Right ventricle myocardium superior (tissue), 1 donor: ENCODE measurements at regions not wholly inside any gene's neighbourhood (a gene's known extent, or its start where the extent isn't known, plus 50 kb on each side); places are given as distances from the start of the nearest gene placed in this dataset.
"Not testable (repeated sequence)": the region's sequence is repeated elsewhere in the genome, so short reads cannot be mapped to it uniquely, and the experiment has no call there.

Experiments used
- ATAC-seq: fragments of 200-7000 bp; cut with Tn5 transposase; one replicate; pipeline ENCODE4 v1.9.1; 2020; ENCODE audit warnings: mild to moderate bottlenecking; ENCODE audit not compliant: poor library complexity
- DNase-seq: peaks from one replicate; pipeline ENCODE4 v3.0.0-alpha.2; 2020
- intact Hi-C: fragments of 100-400 bp; cut with DNase I; formaldehyde crosslinking; loops from one replicate; pipeline ENCODE4 v1.11.2; 2022
- donor health status: DM: no; HTN: yes; CAD: no; lungs with severe emphysema.

- DNase-seq (peak; percentile 88), ATAC-seq (peak; percentile 90)
- intact Hi-C loops: no loop called here
Measured at GRCh38 chr6:134826889-134827737, 122.8 kb downstream of the ALDH8A1 start.

GRCh38 chr6:134823710-134824034 is 126.2 kb downstream of the ALDH8A1 start:
- intact Hi-C loops: loop anchor here (5.0 kb wide), 2 partner anchors 181 to 651 kb away; no protein-coding TSS in a partner anchor
- ATAC-seq (no peak), DNase-seq (no peak)

- ATAC-seq (peak; percentile 84), DNase-seq (peak; percentile 55)
- intact Hi-C loops: loop anchor here (5.0 kb wide), 2 partner anchors 181 to 651 kb away; no protein-coding TSS in a partner anchor
Measured at GRCh38 chr6:134822920-134823709, 126.8 kb downstream of the ALDH8A1 start.

GRCh38 chr6:134821928-134822864 is 127.7 kb downstream of the ALDH8A1 start:
- DNase-seq (no peak), ATAC-seq (no peak)
- intact Hi-C loops: loop anchor here (5.0 kb wide), 2 partner anchors 180 to 650 kb away; no protein-coding TSS in a partner anchor

- no peak for DNase-seq
- no peak for ATAC-seq
- intact Hi-C loops: loop anchor here (5.0 kb wide), 2 partner anchors 179 to 649 kb away; no protein-coding TSS in a partner anchor
Measured at GRCh38 chr6:134821397-134821796, 128.5 kb downstream of the ALDH8A1 start.

GRCh38 chr6:134819863-134820800 is 129.8 kb downstream of the ALDH8A1 start:
- DNase-seq (no peak), ATAC-seq (no peak)
- intact Hi-C loops: loop anchor here (5.0 kb wide), 2 partner anchors 178 to 648 kb away; no protein-coding TSS in a partner anchor

- ATAC-seq (no peak), DNase-seq (no peak)
- intact Hi-C loops: no loop called here
Measured at GRCh38 chr6:134819236-134819635, 130.7 kb downstream of the ALDH8A1 start.

- DNase-seq (no peak), ATAC-seq (no peak)
- intact Hi-C loops: no loop called here
Measured at GRCh38 chr6:134817448-134817847, 132.5 kb downstream of the ALDH8A1 start.

GRCh38 chr6:134816780-134817179 is 133.1 kb downstream of the ALDH8A1 start:
- ATAC-seq (no peak), DNase-seq (no peak)
- intact Hi-C loops: no loop called here

GRCh38 chr6:134816300-134816699 is 133.6 kb downstream of the ALDH8A1 start:
- no peak for DNase-seq
- intact Hi-C loops: no loop called here
- no peak for ATAC-seq

GRCh38 chr6:134814076-134814695 is 135.7 kb downstream of the ALDH8A1 start:
- DNase-seq (no peak), ATAC-seq (no peak)
- intact Hi-C loops: no loop called here

GRCh38 chr6:134813146-134813545 is 136.8 kb downstream of the ALDH8A1 start:
- intact Hi-C loops: no loop called here
- no peak for ATAC-seq
- no peak for DNase-seq

- no peak for DNase-seq
- intact Hi-C loops: no loop called here
- no peak for ATAC-seq
Measured at GRCh38 chr6:134810402-134810801, 139.5 kb downstream of the ALDH8A1 start.

GRCh38 chr6:134809130-134809529 is 140.8 kb downstream of the ALDH8A1 start:
- no peak for ATAC-seq
- intact Hi-C loops: no loop called here
- DNase-seq: no peak

- ATAC-seq: no peak
- intact Hi-C loops: no loop called here
- DNase-seq: no peak
Measured at GRCh38 chr6:134806180-134806798, 143.6 kb downstream of the ALDH8A1 start.

- DNase-seq (no peak), ATAC-seq (no peak)
- intact Hi-C loops: no loop called here
Measured at GRCh38 chr6:134805168-134805567, 144.7 kb downstream of the ALDH8A1 start.

GRCh38 chr6:134804311-134804710 is 145.6 kb downstream of the ALDH8A1 start:
- ATAC-seq, intact Hi-C loops, DNase-seq: not testable (repeated sequence)
